ENCODE measurements at regions not wholly inside any gene's neighbourhood (a gene's known extent, or its start where the extent isn't known, plus 50 kb on each side); places are given as distances from the start of the nearest gene placed in this dataset.

- TF ChIP-seq CTCF (IDR thresholded peaks at IDR 0.05): no peak
- TF ChIP-seq POLR2A (IDR thresholded peaks at IDR 0.05): no peak
- no peak for TF ChIP-seq POLR2AphosphoS5 (IDR thresholded peaks at IDR 0.05)
Measured at GRCh38 chr16:35724551-35724950, 2265.1 kb downstream of the TP53TG3F start.

All from sigmoid colon (tissue), 4 donors.